Panc1 (cell line): ENCODE measurements at regions not wholly inside any gene's neighbourhood (a gene's known extent, or its start where the extent isn't known, plus 50 kb on each side); places are given as distances from the start of the nearest gene placed in this dataset.

Experiments used
- ATAC-seq: fragments of 200-7000 bp; cut with Tn5 transposase; 2 replicates; pipeline ENCODE4 v1.9.1; 2020; ENCODE audit warnings: mild to moderate bottlenecking, moderate library complexity
- BruUV-seq: library from RNA; stranded (reverse); fragments of 400-500 nt; replicated peaks from 2 replicates; lab custom pipeline; 2021; lab: Mats Ljungman, UMichigan
- CTCF ChIA-PET: fragments of 300-600 bp; sonication (Branson Sonifier 250); formaldehyde crosslinking; loops from one replicate; lab custom pipeline; 2022; ENCODE audit warnings: antibody characterized with exemption; lab: Charles Lee
- POLR2A ChIA-PET: fragments of 300-600 bp; sonication (Branson Sonifier 250); formaldehyde crosslinking; loops from one replicate; lab custom pipeline; 2022; ENCODE audit warnings: antibody characterized with exemption; lab: Charles Lee
- DNase-seq: peaks from one replicate; pipeline ENCODE4 v3.0.0-alpha.2; 2010; ENCODE audit warnings: low read depth, low spot score
- H3K27ac ChIP-seq: 2 replicates; pipeline ENCODE4 v1.5.1; 2011; ENCODE audit warnings: mild to moderate bottlenecking, low read length, inconsistent platforms
- H3K27me3 ChIP-seq: fragments of 200-500 bp; sonication (Bioruptor generic); 2 replicates; pipeline ENCODE4 v1.6.0; 2014; ENCODE audit warnings: low read length, inconsistent platforms; ENCODE audit not compliant: control insufficient read depth, insufficient read depth
- H3K36me3 ChIP-seq: fragments of 200-500 bp; sonication (Bioruptor generic); 2 replicates; pipeline ENCODE4 v1.5.1; 2014; ENCODE audit warnings: inconsistent platforms, mild to moderate bottlenecking, low read length, moderate library complexity; ENCODE audit not compliant: control insufficient read depth, insufficient read depth
- H3K4me1 ChIP-seq: 2 replicates; pipeline ENCODE4 v1.5.1; 2011; ENCODE audit warnings: inconsistent platforms, mild to moderate bottlenecking, low read length, moderate library complexity; ENCODE audit not compliant: control insufficient read depth, insufficient read depth
- H3K4me3 ChIP-seq, 2 experiments: 2 replicates each; pipeline ENCODE4 v1.5.1; 2011 to 2012; ENCODE audit warnings: low read depth in 2 of 2, low read length in 2 of 2, mild to moderate bottlenecking in 2 of 2, inconsistent platforms in 1 of 2, moderate library complexity in 1 of 2
- H3K9me3 ChIP-seq: fragments of 200-500 bp; sonication (Bioruptor generic); 2 replicates; pipeline ENCODE4 v1.5.1; 2014; ENCODE audit warnings: low read depth, mild to moderate bottlenecking, inconsistent platforms, low read length, moderate library complexity; ENCODE audit not compliant: control insufficient read depth, insufficient read depth
- POLR2AphosphoS5 ChIP-seq: IDR thresholded peaks from 2 replicates; pipeline ENCODE4 v1.6.1; 2012; ENCODE audit warnings: mild to moderate bottlenecking, low read depth, low read length, moderate library complexity
- SIN3A ChIP-seq: IDR thresholded peaks from 2 replicates; pipeline ENCODE4 v1.6.1; 2012; ENCODE audit warnings: low read depth, mild to moderate bottlenecking, low read length, moderate library complexity, borderline replicate concordance; ENCODE audit not compliant: insufficient read depth
- TCF7L2 ChIP-seq: IDR thresholded peaks from 2 replicates; pipeline ENCODE4 v1.6.1; 2011; ENCODE audit warnings: mild to moderate bottlenecking, low read depth, low read length, inconsistent platforms
- in situ Hi-C: cut with HindIII; loops from 2 replicates; pipeline ENCODE4 v1.10.0; 2016; ENCODE audit warnings: low sequenced_read_pairs, low pct_unique_long_range_greater_than_20kb
- intact Hi-C: fragments of 100-400 bp; cut with micrococcal nuclease; formaldehyde crosslinking; loops from one replicate; pipeline ENCODE4 v1.10.0; 2022; ENCODE audit not compliant: unreplicated experiment
- TF ChIP-seq, protein P1 (sequence below): fragments of 450-650 bp; IDR thresholded peaks from 2 replicates; pipeline ENCODE4 v1.5.1; 2017; ENCODE audit warnings: mild to moderate bottlenecking
- TF ChIP-seq, protein P2 (sequence below), 2 experiments: IDR thresholded peaks; 2 replicates each; pipeline ENCODE4 v1.6.1; 2011 to 2012; ENCODE audit warnings: low read depth in 2 of 2, control low read depth in 1 of 2, low read length in 1 of 2, mild to moderate bottlenecking in 1 of 2, moderate library complexity in 1 of 2; ENCODE audit not compliant: insufficient read depth in 1 of 2

DNA sequence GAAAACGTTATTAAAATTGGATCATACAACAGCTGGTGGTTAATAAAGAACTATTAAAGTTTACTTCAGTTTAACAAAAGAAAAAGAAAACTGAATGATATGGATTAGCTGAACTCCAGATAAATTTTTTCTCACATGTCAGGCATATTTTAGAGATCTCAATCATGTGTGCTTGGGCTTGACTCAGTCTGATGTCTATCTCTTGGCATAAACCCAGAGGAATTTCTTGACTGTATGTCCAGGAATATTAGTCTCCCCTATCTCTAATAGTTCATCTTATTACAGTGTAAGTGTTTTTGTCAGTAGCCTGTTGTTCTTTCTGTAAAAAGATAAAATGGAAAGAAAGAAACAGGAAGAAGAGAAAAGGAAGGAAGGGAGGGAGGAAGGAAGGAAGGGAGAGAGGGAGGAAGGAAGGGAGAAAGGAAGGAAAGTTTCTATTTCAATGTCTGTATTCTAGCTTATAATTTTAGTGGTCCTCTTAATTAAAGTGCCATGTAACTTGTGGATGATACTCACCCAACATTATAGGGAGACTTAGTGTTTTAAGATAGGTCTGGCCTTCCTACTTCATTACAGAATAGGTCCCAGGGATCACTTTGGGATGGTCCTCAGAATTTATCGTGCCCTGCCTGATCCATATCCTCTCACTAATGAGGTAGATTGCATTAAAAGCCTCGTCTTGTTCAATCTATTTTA lies 99.7 kb upstream of the UGP2 start:
- ChIA-PET POLR2A (no interaction called here), CTCF (no interaction called here)
- Histone ChIP-seq H3K27me3 (peaks cover 3% of the 10 kb centered on the region; the same call in 1 of the 2 replicates), H3K4me3 (no peak overlapping the region), H3K9me3 (no peaks in the 10 kb centered on the region), H3K36me3 (no peaks in the 10 kb centered on the region), H3K4me1 (no peaks in the 10 kb centered on the region), H3K27ac (no peak overlapping the region)
- ATAC-seq, result no peak
- DNase-seq, result no peak
- TF ChIP-seq POLR2AphosphoS5 (no peak), SIN3A (no peak), TCF7L2 (no peak)
- TF ChIP-seq, protein P1, sequence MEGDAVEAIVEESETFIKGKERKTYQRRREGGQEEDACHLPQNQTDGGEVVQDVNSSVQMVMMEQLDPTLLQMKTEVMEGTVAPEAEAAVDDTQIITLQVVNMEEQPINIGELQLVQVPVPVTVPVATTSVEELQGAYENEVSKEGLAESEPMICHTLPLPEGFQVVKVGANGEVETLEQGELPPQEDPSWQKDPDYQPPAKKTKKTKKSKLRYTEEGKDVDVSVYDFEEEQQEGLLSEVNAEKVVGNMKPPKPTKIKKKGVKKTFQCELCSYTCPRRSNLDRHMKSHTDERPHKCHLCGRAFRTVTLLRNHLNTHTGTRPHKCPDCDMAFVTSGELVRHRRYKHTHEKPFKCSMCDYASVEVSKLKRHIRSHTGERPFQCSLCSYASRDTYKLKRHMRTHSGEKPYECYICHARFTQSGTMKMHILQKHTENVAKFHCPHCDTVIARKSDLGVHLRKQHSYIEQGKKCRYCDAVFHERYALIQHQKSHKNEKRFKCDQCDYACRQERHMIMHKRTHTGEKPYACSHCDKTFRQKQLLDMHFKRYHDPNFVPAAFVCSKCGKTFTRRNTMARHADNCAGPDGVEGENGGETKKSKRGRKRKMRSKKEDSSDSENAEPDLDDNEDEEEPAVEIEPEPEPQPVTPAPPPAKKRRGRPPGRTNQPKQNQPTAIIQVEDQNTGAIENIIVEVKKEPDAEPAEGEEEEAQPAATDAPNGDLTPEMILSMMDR, result no peak
- in situ Hi-C loops (no loop called here), intact Hi-C loops (no loop called here)
- BruUV-seq, result no TSS peak

DNA sequence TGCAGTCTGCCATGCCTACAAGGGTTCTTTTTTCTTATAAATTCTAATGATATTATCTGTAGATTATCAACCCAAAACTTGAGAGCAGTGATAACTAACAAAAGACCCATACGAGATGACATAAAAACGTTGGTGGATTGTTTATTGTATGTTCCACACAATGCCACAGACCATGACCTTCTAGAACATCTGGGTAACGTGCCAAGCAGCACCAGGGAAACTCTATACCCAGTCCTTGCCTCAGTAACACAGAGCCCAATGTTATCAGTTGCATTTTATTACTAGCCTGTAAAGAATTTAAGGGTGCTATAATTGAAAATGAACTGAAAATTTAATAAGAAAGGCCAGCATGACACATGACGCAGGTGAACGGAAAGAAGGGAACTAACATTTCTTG lies 99.1 kb upstream of the UGP2 start:
- TF ChIP-seq TCF7L2 (no peak), POLR2AphosphoS5 (no peak), SIN3A (no peak)
- TF ChIP-seq, protein P2, sequence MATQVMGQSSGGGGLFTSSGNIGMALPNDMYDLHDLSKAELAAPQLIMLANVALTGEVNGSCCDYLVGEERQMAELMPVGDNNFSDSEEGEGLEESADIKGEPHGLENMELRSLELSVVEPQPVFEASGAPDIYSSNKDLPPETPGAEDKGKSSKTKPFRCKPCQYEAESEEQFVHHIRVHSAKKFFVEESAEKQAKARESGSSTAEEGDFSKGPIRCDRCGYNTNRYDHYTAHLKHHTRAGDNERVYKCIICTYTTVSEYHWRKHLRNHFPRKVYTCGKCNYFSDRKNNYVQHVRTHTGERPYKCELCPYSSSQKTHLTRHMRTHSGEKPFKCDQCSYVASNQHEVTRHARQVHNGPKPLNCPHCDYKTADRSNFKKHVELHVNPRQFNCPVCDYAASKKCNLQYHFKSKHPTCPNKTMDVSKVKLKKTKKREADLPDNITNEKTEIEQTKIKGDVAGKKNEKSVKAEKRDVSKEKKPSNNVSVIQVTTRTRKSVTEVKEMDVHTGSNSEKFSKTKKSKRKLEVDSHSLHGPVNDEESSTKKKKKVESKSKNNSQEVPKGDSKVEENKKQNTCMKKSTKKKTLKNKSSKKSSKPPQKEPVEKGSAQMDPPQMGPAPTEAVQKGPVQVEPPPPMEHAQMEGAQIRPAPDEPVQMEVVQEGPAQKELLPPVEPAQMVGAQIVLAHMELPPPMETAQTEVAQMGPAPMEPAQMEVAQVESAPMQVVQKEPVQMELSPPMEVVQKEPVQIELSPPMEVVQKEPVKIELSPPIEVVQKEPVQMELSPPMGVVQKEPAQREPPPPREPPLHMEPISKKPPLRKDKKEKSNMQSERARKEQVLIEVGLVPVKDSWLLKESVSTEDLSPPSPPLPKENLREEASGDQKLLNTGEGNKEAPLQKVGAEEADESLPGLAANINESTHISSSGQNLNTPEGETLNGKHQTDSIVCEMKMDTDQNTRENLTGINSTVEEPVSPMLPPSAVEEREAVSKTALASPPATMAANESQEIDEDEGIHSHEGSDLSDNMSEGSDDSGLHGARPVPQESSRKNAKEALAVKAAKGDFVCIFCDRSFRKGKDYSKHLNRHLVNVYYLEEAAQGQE (IDR thresholded peaks at IDR 0.05; ENCODE audit: insufficient read depth in 1 of 2, low read depth in 2 of 2, low read length in 1 of 2), result no peak
- TF ChIP-seq, protein P1, result no peak
- BruUV-seq, result no TSS peak
- Histone ChIP-seq H3K27me3 (peaks cover 3% of the 10 kb centered on the region; the same call in 1 of the 2 replicates), H3K4me1 (no peaks in the 10 kb centered on the region), H3K27ac (no peak overlapping the region), H3K36me3 (no peaks in the 10 kb centered on the region), H3K9me3 (no peaks in the 10 kb centered on the region), H3K4me3 (no peak overlapping the region)
- DNase-seq (no peak), ATAC-seq (no peak)
- ChIA-PET POLR2A (no interaction called here), CTCF (no interaction called here)
- in situ Hi-C loops, result no loop called here
- intact Hi-C loops, result no loop called here
